GM12878 (cell line): ENCODE measurements at regions not wholly inside any gene's neighbourhood (a gene's known extent, or its start where the extent isn't known, plus 50 kb on each side); places are given as distances from the start of the nearest gene placed in this dataset.
"Not testable (repeated sequence)": the region's sequence is repeated elsewhere in the genome, so short reads cannot be mapped to it uniquely, and the experiment has no call there.

Source experiments
- BHLHE40 ChIP-seq, 2 experiments: fragments of 450-650 bp in 1 of 2; IDR thresholded peaks; 2 replicates each; pipeline ENCODE4 v1.6.1; 2011 to 2017; ENCODE audit warnings: low read depth in 2 of 2, borderline replicate concordance in 1 of 2, improper control_type of control experiment in 1 of 2, low read length in 1 of 2, mild to moderate bottlenecking in 1 of 2
- GABPA ChIP-seq: IDR thresholded peaks from 2 replicates; pipeline ENCODE4 v1.6.1; 2014; ENCODE audit warnings: antibody characterized with exemption, low read depth, mild to moderate bottlenecking, inconsistent platforms
- HDAC6 ChIP-seq: fragments of 200-600 bp; sonication (generic); IDR thresholded peaks from one replicate; pipeline ENCODE4 v1.8.0; 2017; ENCODE audit warnings: antibody characterized with exemption; ENCODE audit not compliant: unreplicated experiment
- MYC ChIP-seq: IDR thresholded peaks from 2 replicates; pipeline ENCODE4 v1.6.1; 2011; ENCODE audit warnings: mild to moderate bottlenecking, low read length, moderate library complexity, inconsistent platforms; ENCODE audit not compliant: insufficient read depth, insufficient replicate concordance, insufficient read length, severe bottlenecking
- NFYB ChIP-seq: IDR thresholded peaks from 2 replicates; pipeline ENCODE4 v1.6.1; 2011; ENCODE audit warnings: low read depth, mild to moderate bottlenecking, low read length, improper control_type of control experiment, moderate library complexity; ENCODE audit not compliant: insufficient read depth
- POU2F2 ChIP-seq: IDR thresholded peaks from 3 replicates; pipeline ENCODE4 v1.6.1; 2011; ENCODE audit warnings: low read depth, mild to moderate bottlenecking, low read length, borderline replicate concordance
- RCOR1 ChIP-seq: conservative IDR thresholded peaks from 2 replicates; pipeline ENCODE4 v1.6.1; 2012; ENCODE audit warnings: low read depth, low read length, improper control_type of control experiment
- TARDBP ChIP-seq: IDR thresholded peaks from 2 replicates; pipeline ENCODE4 v1.6.1; 2016; ENCODE audit warnings: borderline replicate concordance
- ZZZ3 ChIP-seq: IDR thresholded peaks from 2 replicates; pipeline ENCODE4 v1.6.1; 2011; ENCODE audit warnings: low read depth; ENCODE audit not compliant: control insufficient read depth, insufficient read length
- TF ChIP-seq, protein P1 (sequence below): fragments of 450-650 bp; IDR thresholded peaks from 2 replicates; pipeline ENCODE4 v1.6.1; 2018; ENCODE audit warnings: mild to moderate bottlenecking, low read depth, moderate library complexity; ENCODE audit not compliant: partially characterized antibody
- TF ChIP-seq, protein P2 (sequence below): IDR thresholded peaks from 2 replicates; pipeline ENCODE4 v1.6.1; 2011; ENCODE audit warnings: borderline replicate concordance, low read depth, mild to moderate bottlenecking, moderate library complexity, low read length; ENCODE audit not compliant: insufficient read depth, poor library complexity, severe bottlenecking
- TF ChIP-seq, protein P3 (sequence below), 3 experiments: IDR thresholded peaks in 2 of 3; conservative IDR thresholded peaks in 1 of 3; 2 replicates each; pipeline ENCODE4 v1.5.1; 2011; ENCODE audit warnings: low read depth in 3 of 3, low read length in 3 of 3, mild to moderate bottlenecking in 3 of 3, control low read depth in 2 of 3, moderate library complexity in 2 of 3, inconsistent platforms in 1 of 3, mixed read lengths in 1 of 3; ENCODE audit not compliant: control insufficient read depth in 2 of 3, insufficient read depth in 1 of 3; ENCODE audit errors: extremely low read depth in 1 of 3

DNA sequence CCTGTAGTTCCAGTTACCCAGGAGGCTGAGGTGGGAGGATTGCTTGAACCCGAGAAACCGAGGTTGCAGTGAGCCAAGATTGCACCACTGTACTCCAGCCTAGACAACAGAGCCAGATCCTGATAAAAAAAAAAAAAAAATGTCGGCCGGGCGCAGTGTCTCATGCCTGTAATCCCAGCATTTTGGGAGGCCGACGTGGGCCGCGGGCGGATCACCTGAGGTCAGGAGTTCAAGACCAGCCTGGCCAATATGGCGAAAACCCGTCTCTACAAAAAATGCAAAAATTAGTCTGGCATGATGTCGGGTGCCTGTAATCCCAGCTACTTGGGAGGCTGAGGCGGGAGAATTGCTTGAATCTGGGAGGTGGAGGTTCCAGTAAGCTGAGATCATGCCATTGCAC is 60.4 kb upstream of the RGPD5 start:
- TF ChIP-seq, protein P1, sequence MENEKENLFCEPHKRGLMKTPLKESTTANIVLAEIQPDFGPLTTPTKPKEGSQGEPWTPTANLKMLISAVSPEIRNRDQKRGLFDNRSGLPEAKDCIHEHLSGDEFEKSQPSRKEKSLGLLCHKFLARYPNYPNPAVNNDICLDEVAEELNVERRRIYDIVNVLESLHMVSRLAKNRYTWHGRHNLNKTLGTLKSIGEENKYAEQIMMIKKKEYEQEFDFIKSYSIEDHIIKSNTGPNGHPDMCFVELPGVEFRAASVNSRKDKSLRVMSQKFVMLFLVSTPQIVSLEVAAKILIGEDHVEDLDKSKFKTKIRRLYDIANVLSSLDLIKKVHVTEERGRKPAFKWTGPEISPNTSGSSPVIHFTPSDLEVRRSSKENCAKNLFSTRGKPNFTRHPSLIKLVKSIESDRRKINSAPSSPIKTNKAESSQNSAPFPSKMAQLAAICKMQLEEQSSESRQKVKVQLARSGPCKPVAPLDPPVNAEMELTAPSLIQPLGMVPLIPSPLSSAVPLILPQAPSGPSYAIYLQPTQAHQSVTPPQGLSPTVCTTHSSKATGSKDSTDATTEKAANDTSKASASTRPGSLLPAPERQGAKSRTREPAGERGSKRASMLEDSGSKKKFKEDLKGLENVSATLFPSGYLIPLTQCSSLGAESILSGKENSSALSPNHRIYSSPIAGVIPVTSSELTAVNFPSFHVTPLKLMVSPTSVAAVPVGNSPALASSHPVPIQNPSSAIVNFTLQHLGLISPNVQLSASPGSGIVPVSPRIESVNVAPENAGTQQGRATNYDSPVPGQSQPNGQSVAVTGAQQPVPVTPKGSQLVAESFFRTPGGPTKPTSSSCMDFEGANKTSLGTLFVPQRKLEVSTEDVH, result not testable (repeated sequence)
- TF ChIP-seq, protein P2, sequence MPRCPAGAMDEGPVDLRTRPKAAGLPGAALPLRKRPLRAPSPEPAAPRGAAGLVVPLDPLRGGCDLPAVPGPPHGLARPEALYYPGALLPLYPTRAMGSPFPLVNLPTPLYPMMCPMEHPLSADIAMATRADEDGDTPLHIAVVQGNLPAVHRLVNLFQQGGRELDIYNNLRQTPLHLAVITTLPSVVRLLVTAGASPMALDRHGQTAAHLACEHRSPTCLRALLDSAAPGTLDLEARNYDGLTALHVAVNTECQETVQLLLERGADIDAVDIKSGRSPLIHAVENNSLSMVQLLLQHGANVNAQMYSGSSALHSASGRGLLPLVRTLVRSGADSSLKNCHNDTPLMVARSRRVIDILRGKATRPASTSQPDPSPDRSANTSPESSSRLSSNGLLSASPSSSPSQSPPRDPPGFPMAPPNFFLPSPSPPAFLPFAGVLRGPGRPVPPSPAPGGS, result not testable (repeated sequence)
- not testable (repeated sequence) for TF ChIP-seq BHLHE40 (IDR thresholded peaks at IDR 0.05; ENCODE audit: borderline replicate concordance in 1 of 2, low read depth in 2 of 2, low read length in 1 of 2); POU2F2; ZZZ3; RCOR1; GABPA; NFYB; HDAC6; TARDBP; MYC
- TF ChIP-seq, protein P3, sequence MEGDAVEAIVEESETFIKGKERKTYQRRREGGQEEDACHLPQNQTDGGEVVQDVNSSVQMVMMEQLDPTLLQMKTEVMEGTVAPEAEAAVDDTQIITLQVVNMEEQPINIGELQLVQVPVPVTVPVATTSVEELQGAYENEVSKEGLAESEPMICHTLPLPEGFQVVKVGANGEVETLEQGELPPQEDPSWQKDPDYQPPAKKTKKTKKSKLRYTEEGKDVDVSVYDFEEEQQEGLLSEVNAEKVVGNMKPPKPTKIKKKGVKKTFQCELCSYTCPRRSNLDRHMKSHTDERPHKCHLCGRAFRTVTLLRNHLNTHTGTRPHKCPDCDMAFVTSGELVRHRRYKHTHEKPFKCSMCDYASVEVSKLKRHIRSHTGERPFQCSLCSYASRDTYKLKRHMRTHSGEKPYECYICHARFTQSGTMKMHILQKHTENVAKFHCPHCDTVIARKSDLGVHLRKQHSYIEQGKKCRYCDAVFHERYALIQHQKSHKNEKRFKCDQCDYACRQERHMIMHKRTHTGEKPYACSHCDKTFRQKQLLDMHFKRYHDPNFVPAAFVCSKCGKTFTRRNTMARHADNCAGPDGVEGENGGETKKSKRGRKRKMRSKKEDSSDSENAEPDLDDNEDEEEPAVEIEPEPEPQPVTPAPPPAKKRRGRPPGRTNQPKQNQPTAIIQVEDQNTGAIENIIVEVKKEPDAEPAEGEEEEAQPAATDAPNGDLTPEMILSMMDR (IDR thresholded peaks at IDR 0.05 in 2 of 3, conservative IDR thresholded peaks at IDR 0.05 in 1 of 3; ENCODE audit: control insufficient read depth in 2 of 3, extremely low read depth in 1 of 3, insufficient read depth in 1 of 3, low read depth in 3 of 3, low read length in 3 of 3), result not testable (repeated sequence)
